GM23338 (cell line): ENCODE measurements at regions not wholly inside any gene's neighbourhood (a gene's known extent, or its start where the extent isn't known, plus 50 kb on each side); places are given as distances from the start of the nearest gene placed in this dataset.

Experiments used
- ETS1 ChIP-seq: IDR thresholded peaks from 2 replicates; pipeline ENCODE4 v1.6.1; 2016; ENCODE audit warnings: antibody characterized with exemption
- EZH2 ChIP-seq: fragments of 200-600 bp; sonication (generic); IDR thresholded peaks from one replicate; pipeline ENCODE4 v1.8.0; 2017; ENCODE audit warnings: antibody characterized with exemption, mild to moderate bottlenecking, low read depth; ENCODE audit not compliant: unreplicated experiment
- EZH2phosphoT487 ChIP-seq: fragments of 200-600 bp; sonication (generic); IDR thresholded peaks from one replicate; pipeline ENCODE4 v1.8.1; 2018; ENCODE audit warnings: antibody characterized with exemption; ENCODE audit not compliant: unreplicated experiment
- POLR2AphosphoS5 ChIP-seq: IDR thresholded peaks from 2 replicates; pipeline ENCODE4 v1.6.1; 2016; ENCODE audit warnings: antibody characterized with exemption, low read depth
- REST ChIP-seq: IDR thresholded peaks from one replicate; pipeline ENCODE4 v1.6.1; 2018; ENCODE audit warnings: antibody characterized with exemption; ENCODE audit not compliant: unreplicated experiment
- TF ChIP-seq, protein P1 (sequence below), 2 experiments: fragments of 200-600 bp in 1 of 2; sonication (generic) in 1 of 2; conservative IDR thresholded peaks; 2 replicates each; pipeline versions ENCODE4 v1.5.1 to v1.6.1; 2016 to 2017; ENCODE audit warnings: antibody characterized with exemption in 2 of 2, low read depth in 2 of 2, mild to moderate bottlenecking in 2 of 2, moderate library complexity in 1 of 2

GRCh38 chr6:146928503-146928902 is 275.7 kb upstream of the STXBP5 start:
- TF ChIP-seq, protein P1, sequence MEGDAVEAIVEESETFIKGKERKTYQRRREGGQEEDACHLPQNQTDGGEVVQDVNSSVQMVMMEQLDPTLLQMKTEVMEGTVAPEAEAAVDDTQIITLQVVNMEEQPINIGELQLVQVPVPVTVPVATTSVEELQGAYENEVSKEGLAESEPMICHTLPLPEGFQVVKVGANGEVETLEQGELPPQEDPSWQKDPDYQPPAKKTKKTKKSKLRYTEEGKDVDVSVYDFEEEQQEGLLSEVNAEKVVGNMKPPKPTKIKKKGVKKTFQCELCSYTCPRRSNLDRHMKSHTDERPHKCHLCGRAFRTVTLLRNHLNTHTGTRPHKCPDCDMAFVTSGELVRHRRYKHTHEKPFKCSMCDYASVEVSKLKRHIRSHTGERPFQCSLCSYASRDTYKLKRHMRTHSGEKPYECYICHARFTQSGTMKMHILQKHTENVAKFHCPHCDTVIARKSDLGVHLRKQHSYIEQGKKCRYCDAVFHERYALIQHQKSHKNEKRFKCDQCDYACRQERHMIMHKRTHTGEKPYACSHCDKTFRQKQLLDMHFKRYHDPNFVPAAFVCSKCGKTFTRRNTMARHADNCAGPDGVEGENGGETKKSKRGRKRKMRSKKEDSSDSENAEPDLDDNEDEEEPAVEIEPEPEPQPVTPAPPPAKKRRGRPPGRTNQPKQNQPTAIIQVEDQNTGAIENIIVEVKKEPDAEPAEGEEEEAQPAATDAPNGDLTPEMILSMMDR (conservative IDR thresholded peaks at IDR 0.05; ENCODE audit: low read depth in 2 of 2) = no peak
- TF ChIP-seq EZH2phosphoT487 (no peak), EZH2 (no peak), POLR2AphosphoS5 (no peak), REST (no peak), ETS1 (no peak)
